GM18870 (cell line): ENCODE measurements at regions not wholly inside any gene's neighbourhood (a gene's known extent, or its start where the extent isn't known, plus 50 kb on each side); places are given as distances from the start of the nearest gene placed in this dataset.
"Not testable (repeated sequence)": the region's sequence is repeated elsewhere in the genome, so short reads cannot be mapped to it uniquely, and the experiment has no call there.

Experiments used
- ATAC-seq: cut with Tn5 transposase; IDR thresholded peaks from one replicate; pipeline ENCODE4 v1.9.1; 2021; ENCODE audit warnings: moderate library complexity; ENCODE audit not compliant: unreplicated experiment

- ATAC-seq, result no peak
These were observed 55.4 kb downstream of the TMEM121 start for GRCh38 chr14:105581551-105582341.

- no peak for ATAC-seq
These were observed 56.3 kb downstream of the TMEM121 start for GRCh38 chr14:105582639-105583038.

GRCh38 chr14:105583914-105584313 lies 57.5 kb downstream of the TMEM121 start:
- not testable (repeated sequence) for ATAC-seq

- ATAC-seq, result not testable (repeated sequence)
These were observed 58.9 kb downstream of the TMEM121 start for GRCh38 chr14:105585290-105585689.

GRCh38 chr14:105585722-105586121 lies 59.3 kb downstream of the TMEM121 start:
- ATAC-seq, result not testable (repeated sequence)

GRCh38 chr14:105586144-105586872 lies 59.9 kb downstream of the TMEM121 start:
- ATAC-seq, result not testable (repeated sequence)

- not testable (repeated sequence) for ATAC-seq
These were observed 60.7 kb downstream of the TMEM121 start for GRCh38 chr14:105587034-105587433.

GRCh38 chr14:105587482-105588235 lies 61.3 kb downstream of the TMEM121 start:
- not testable (repeated sequence) for ATAC-seq

- no peak for ATAC-seq
These were observed 62.0 kb downstream of the TMEM121 start for GRCh38 chr14:105588236-105588860.

GRCh38 chr14:105589161-105589925 lies 63.0 kb downstream of the TMEM121 start:
- ATAC-seq, result no peak

GRCh38 chr14:105589926-105590185 lies 63.5 kb downstream of the TMEM121 start:
- not testable (repeated sequence) for ATAC-seq

GRCh38 chr14:105591052-105591451 lies 64.7 kb downstream of the TMEM121 start:
- no peak for ATAC-seq

GRCh38 chr14:105591792-105592341 lies 65.5 kb downstream of the TMEM121 start:
- not testable (repeated sequence) for ATAC-seq

- not testable (repeated sequence) for ATAC-seq
These were observed 66.3 kb downstream of the TMEM121 start for GRCh38 chr14:105592646-105593045.

- ATAC-seq, result not testable (repeated sequence)
These were observed 69.0 kb downstream of the TMEM121 start for GRCh38 chr14:105595346-105595745.

- not testable (repeated sequence) for ATAC-seq
These were observed 70.0 kb downstream of the TMEM121 start for GRCh38 chr14:105596374-105596773.

- not testable (repeated sequence) for ATAC-seq
These were observed 71.8 kb downstream of the TMEM121 start for GRCh38 chr14:105598040-105598763.

GRCh38 chr14:105598925-105599586 lies 72.7 kb downstream of the TMEM121 start:
- not testable (repeated sequence) for ATAC-seq
